Psoas muscle (tissue), 7 donors: ENCODE measurements at regions not wholly inside any gene's neighbourhood (a gene's known extent, or its start where the extent isn't known, plus 50 kb on each side); places are given as distances from the start of the nearest gene placed in this dataset.

ENCODE experiments used
- ATAC-seq, 4 donors: fragments of 200-7000 bp; cut with Tn5 transposase; one replicate each; pipeline ENCODE4 v1.9.1; 2020; ENCODE audit warnings: moderate library complexity in 3 of 4, mild to moderate bottlenecking in 2 of 4
- DNase-seq, 2 donors: peaks; one replicate each; pipeline ENCODE4 v3.0.0-alpha.2; 2020
- H3K27ac ChIP-seq: fragments of 200-600 bp; one replicate; pipeline ENCODE4 v1.8.0; 2022
- H3K27me3 ChIP-seq, 3 donors: fragments of 200-600 bp in 1 of 3; one replicate each; pipeline versions ENCODE4 v1.6.1 to v1.8.0; 2013 to 2022; ENCODE audit warnings: low read length in 2 of 3, mild to moderate bottlenecking in 2 of 3, moderate library complexity in 1 of 3; ENCODE audit not compliant: insufficient read depth in 3 of 3
- H3K36me3 ChIP-seq, 2 donors: fragments of 200-600 bp in 1 of 2; one replicate each; pipeline versions ENCODE4 v1.6.1 to v1.8.0; 2013 to 2022; ENCODE audit warnings: low read depth in 1 of 2, mild to moderate bottlenecking in 1 of 2, moderate library complexity in 1 of 2; ENCODE audit not compliant: insufficient read depth in 1 of 2
- H3K4me1 ChIP-seq: fragments of 200-600 bp; one replicate; pipeline ENCODE4 v1.8.0; 2022
- H3K4me3 ChIP-seq: fragments of 200-600 bp; one replicate; pipeline ENCODE4 v1.8.0; 2022; ENCODE audit warnings: mild to moderate bottlenecking
- H3K9me3 ChIP-seq: fragments of 200-600 bp; one replicate; pipeline ENCODE4 v1.8.0; 2022
- WGBS, 3 donors: extraction: QIAGEN DNeasy Blood & Tissue Kit; methylation state at CpG; one replicate each; pipeline versions ENCODE4 v1.1.6 to v1.1.7; 2013; 5-methylcytosine and 5-hydroxymethylcytosine counted together
- intact Hi-C, 2 donors: fragments of 100-400 bp; cut with DNase I; formaldehyde crosslinking; loops; one replicate each; pipeline versions ENCODE4 v1.11.0 to v1.14.2; 2022
- TF ChIP-seq, protein P1 (sequence below): fragments of 200-600 bp; IDR thresholded peaks from one replicate; pipeline ENCODE4 v1.8.0; 2022; ENCODE audit warnings: antibody characterized with exemption
- donor health status: healthy with polysubstance abuse.
- donor health status: DM: no; HTN: no; CAD: no; lungs with moderate emphysema.
- donor health status: Bipolar disorder and iron deficiency.
- donor health status: healthy.
- donor health status: DM: yes; HTN: yes; CAD: no.
- donor health status: DM: no; HTN: no; CAD: no.
- donor health status: DM: yes; HTN: yes; CAD: no.

DNA sequence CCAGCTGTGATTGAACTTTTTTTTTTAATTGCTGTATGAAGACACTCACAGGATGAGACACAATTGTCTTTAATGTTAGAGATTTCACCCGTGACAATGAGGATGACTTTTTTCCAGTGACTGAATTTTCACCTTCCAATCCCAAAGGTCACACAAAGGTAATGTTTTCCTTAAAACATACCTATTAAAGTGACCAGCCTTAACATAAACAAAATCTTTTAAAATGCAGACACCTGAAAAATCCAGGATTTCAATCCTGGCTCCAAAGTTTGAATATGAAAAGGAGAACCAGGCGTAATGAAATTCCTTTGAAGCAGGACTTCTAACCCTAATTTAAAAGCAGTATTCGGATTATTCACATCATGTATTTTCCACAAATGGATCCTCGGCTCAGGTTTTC lies 647.7 kb downstream of the GATA3 start:
- DNase-seq (no peak), ATAC-seq (no peak)
- Histone ChIP-seq H3K9me3 (no peaks in the 10 kb centered on the region), H3K4me1 (no peaks in the 10 kb centered on the region), H3K27me3 (no peaks in the 10 kb centered on the region), H3K36me3 (no peaks in the 10 kb centered on the region), H3K27ac (no peak overlapping the region), H3K4me3 (no peak overlapping the region)
- intact Hi-C loops = no loop called here
- 61 to 66% (median 63%) methylated on average over 4 of the region's 4 CpGs for WGBS, 3 donors
- TF ChIP-seq, protein P1, sequence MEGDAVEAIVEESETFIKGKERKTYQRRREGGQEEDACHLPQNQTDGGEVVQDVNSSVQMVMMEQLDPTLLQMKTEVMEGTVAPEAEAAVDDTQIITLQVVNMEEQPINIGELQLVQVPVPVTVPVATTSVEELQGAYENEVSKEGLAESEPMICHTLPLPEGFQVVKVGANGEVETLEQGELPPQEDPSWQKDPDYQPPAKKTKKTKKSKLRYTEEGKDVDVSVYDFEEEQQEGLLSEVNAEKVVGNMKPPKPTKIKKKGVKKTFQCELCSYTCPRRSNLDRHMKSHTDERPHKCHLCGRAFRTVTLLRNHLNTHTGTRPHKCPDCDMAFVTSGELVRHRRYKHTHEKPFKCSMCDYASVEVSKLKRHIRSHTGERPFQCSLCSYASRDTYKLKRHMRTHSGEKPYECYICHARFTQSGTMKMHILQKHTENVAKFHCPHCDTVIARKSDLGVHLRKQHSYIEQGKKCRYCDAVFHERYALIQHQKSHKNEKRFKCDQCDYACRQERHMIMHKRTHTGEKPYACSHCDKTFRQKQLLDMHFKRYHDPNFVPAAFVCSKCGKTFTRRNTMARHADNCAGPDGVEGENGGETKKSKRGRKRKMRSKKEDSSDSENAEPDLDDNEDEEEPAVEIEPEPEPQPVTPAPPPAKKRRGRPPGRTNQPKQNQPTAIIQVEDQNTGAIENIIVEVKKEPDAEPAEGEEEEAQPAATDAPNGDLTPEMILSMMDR = no peak

DNA sequence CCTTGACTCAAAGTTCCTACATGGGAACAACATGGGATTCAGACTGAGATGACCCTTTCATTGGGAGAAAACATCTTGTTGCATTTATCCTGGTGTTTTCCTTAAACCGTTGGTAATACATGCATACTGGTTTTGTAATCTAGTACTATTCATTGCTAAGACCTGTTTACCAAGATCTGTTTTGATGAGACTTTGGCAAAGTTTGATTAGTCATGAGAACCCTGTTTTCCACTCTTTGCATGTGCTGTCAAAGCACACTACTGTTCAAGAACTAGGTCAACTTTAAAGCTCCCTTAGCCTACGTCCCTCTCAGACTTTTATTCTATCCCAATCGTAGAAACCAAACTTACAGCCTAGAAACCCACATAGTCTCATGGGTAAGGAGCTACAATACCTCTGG lies 650.9 kb downstream of the GATA3 start:
- TF ChIP-seq, protein P1 = no peak
- H3K36me3 ChIP-seq = no peaks in the 10 kb centered on the region
- ATAC-seq = no peak
- intact Hi-C loops = no loop called here
- H3K9me3 ChIP-seq = no peaks in the 10 kb centered on the region
- no peak overlapping the region for H3K4me3 ChIP-seq
- H3K27ac ChIP-seq = no peak overlapping the region
- DNase-seq = no peak
- H3K4me1 ChIP-seq = no peaks in the 10 kb centered on the region
- no peaks in the 10 kb centered on the region for H3K27me3 ChIP-seq
- WGBS, 3 donors = 70 to 76% (median 73%) methylated on average over 3 of the region's 3 CpGs

DNA sequence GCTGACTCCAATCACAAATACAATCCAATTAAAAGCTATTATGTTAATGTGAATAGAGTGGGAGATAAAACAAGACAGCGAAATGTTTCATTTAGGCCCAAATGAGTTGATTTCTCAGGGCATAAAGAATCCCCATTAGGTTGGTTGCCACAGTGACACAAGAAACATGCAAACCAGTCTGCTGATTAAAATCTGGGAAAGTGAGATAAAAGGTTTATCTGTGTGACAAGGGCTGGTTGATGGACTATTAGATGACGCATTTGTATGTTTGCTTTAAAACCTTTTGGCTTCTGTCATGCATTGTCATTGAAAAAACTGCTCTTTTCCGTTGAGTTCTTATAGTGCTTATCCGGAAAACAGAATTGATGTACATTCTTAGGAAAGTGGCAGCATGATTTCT lies 658.2 kb downstream of the GATA3 start:
- H3K9me3 ChIP-seq = no peaks in the 10 kb centered on the region
- no peaks in the 10 kb centered on the region for H3K36me3 ChIP-seq
- no peak for ATAC-seq
- intact Hi-C loops = no loop called here
- DNase-seq = no peak
- no peaks in the 10 kb centered on the region for H3K27me3 ChIP-seq
- WGBS, 3 donors = 63 to 83% (median 83%) methylated on average over 4 of the region's 4 CpGs
- no peak overlapping the region for H3K4me3 ChIP-seq
- no peaks in the 10 kb centered on the region for H3K4me1 ChIP-seq
- H3K27ac ChIP-seq = no peak overlapping the region
- TF ChIP-seq, protein P1 = no peak

DNA sequence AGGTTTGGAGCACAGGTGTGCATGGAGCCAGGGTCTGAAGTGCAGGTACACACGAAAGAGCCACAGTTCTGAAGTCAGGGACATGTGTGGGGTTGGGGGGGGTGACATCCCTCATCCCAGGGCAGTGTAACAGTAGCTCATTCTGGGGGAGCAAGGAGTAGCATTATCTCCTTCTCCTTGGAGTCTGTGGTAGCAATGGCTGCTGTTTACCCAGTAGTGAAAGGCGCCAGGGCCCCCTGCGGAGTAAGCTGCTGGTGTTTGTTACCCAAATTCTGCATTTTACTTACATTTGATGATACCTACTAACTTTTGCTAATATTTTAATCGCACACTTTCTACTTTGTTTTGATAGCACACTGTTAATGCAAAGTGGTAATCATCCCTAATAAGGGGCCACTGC lies 665.5 kb downstream of the GATA3 start:
- 77 to 87% (median 81%) methylated on average over 4 of the region's 4 CpGs for WGBS, 3 donors
- H3K4me3 ChIP-seq = no peak overlapping the region
- no peak for ATAC-seq
- intact Hi-C loops = no loop called here
- TF ChIP-seq, protein P1 = no peak
- peaks cover 9% of the 10 kb centered on the region for H3K9me3 ChIP-seq
- H3K4me1 ChIP-seq = no peaks in the 10 kb centered on the region
- H3K27me3 ChIP-seq = no peaks in the 10 kb centered on the region
- no peak overlapping the region for H3K27ac ChIP-seq
- no peak for DNase-seq
- H3K36me3 ChIP-seq = no peaks in the 10 kb centered on the region

DNA sequence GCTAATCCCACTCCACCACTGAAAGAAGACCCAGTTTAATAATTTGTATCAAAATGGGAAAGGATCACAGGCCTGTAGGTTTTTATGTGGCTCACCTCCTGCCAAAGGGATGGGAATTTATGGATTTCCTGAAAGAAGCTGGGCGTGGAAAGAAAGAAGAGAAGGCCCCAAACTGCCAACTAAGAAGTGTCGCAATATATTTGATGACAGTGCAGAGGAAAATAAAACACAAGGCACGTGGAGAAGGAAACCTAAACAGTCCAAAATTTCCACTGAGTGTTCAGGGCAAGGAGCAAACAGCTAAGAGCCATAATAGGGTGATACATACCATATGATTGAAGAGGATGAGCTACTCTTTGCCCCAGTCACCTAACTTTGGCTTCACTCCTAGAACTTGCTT lies 667.2 kb downstream of the GATA3 start:
- Histone ChIP-seq H3K9me3 (peaks cover 9% of the 10 kb centered on the region), H3K4me1 (no peaks in the 10 kb centered on the region), H3K27me3 (no peaks in the 10 kb centered on the region), H3K27ac (no peak overlapping the region), H3K36me3 (no peaks in the 10 kb centered on the region), H3K4me3 (no peak overlapping the region)
- ATAC-seq (no peak), DNase-seq (no peak)
- 41 to 49% (median 45%) methylated on average over 3 of the region's 3 CpGs for WGBS, 3 donors
- TF ChIP-seq, protein P1 = no peak
- intact Hi-C loops = no loop called here
